HL-60 (cell line): ENCODE measurements at regions not wholly inside any gene's neighbourhood (a gene's known extent, or its start where the extent isn't known, plus 50 kb on each side); places are given as distances from the start of the nearest gene placed in this dataset.

Experiments used
- DNase-seq, 2 experiments: peaks; one replicate each; pipeline ENCODE4 v3.0.0-alpha.2; 2010 to 2020; ENCODE audit warnings: low read depth in 1 of 2, low spot score in 1 of 2
- H3K27ac ChIP-seq: fragments of 250-450 bp; sonication (Bioruptor Pico); replicated peaks from 2 replicates; pipeline ENCODE4 v1.5.1; 2020; ENCODE audit warnings: mild to moderate bottlenecking, moderate library complexity
- H3K27me3 ChIP-seq: fragments of 250-450 bp; sonication (Bioruptor Pico); 2 replicates; pipeline ENCODE4 v1.5.1; 2021; ENCODE audit warnings: mild to moderate bottlenecking, moderate library complexity; ENCODE audit not compliant: insufficient read depth, poor library complexity, severe bottlenecking
- H3K4me3 ChIP-seq: replicated peaks from 2 replicates; pipeline ENCODE4 v1.5.1; 2011; ENCODE audit warnings: mild to moderate bottlenecking, control low read depth, low read length; ENCODE audit not compliant: insufficient read depth
- GABPA ChIP-seq: IDR thresholded peaks from 2 replicates; pipeline ENCODE4 v1.6.1; 2012; ENCODE audit warnings: low read depth
- POLR2AphosphoS5 ChIP-seq: IDR thresholded peaks from 2 replicates; pipeline ENCODE4 v1.6.1; 2012; ENCODE audit warnings: low read depth
- SPI1 ChIP-seq: IDR thresholded peaks from 2 replicates; pipeline ENCODE4 v1.6.1; 2012; ENCODE audit warnings: low read depth, mild to moderate bottlenecking, borderline replicate concordance
- TF ChIP-seq, protein P1 (sequence below): IDR thresholded peaks from 2 replicates; pipeline ENCODE4 v1.6.1; 2012; ENCODE audit warnings: low read depth; ENCODE audit not compliant: insufficient replicate concordance
- TF ChIP-seq, protein P2 (sequence below): IDR thresholded peaks from one replicate; pipeline ENCODE4 v1.5.1; 2011; ENCODE audit warnings: low read length, control low read depth, inconsistent platforms; ENCODE audit not compliant: insufficient read depth

DNA sequence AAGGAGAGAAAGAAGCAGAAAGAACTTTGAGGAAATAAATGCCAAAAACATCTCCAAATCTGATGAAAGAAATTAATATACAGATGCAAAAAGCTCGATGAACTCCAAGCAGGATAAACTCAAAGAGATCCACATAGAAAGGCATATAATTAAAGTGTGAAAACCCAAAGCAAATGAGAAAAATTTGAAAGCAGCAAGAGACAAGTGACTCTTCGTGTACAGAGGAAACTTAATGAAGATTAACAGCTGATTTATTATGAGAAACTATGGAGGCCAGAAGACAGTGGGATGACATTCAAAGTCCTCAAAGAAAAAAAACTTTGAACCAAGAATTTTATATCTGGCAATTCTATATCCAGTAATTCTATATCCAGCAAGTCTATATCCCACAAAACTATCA, 163.0 kb upstream of the TMCC3 start:
- no peak for DNase-seq
- TF ChIP-seq POLR2AphosphoS5 (no peak), SPI1 (no peak), GABPA (no peak)
- TF ChIP-seq, protein P1, sequence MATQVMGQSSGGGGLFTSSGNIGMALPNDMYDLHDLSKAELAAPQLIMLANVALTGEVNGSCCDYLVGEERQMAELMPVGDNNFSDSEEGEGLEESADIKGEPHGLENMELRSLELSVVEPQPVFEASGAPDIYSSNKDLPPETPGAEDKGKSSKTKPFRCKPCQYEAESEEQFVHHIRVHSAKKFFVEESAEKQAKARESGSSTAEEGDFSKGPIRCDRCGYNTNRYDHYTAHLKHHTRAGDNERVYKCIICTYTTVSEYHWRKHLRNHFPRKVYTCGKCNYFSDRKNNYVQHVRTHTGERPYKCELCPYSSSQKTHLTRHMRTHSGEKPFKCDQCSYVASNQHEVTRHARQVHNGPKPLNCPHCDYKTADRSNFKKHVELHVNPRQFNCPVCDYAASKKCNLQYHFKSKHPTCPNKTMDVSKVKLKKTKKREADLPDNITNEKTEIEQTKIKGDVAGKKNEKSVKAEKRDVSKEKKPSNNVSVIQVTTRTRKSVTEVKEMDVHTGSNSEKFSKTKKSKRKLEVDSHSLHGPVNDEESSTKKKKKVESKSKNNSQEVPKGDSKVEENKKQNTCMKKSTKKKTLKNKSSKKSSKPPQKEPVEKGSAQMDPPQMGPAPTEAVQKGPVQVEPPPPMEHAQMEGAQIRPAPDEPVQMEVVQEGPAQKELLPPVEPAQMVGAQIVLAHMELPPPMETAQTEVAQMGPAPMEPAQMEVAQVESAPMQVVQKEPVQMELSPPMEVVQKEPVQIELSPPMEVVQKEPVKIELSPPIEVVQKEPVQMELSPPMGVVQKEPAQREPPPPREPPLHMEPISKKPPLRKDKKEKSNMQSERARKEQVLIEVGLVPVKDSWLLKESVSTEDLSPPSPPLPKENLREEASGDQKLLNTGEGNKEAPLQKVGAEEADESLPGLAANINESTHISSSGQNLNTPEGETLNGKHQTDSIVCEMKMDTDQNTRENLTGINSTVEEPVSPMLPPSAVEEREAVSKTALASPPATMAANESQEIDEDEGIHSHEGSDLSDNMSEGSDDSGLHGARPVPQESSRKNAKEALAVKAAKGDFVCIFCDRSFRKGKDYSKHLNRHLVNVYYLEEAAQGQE: no peak
- TF ChIP-seq, protein P2, sequence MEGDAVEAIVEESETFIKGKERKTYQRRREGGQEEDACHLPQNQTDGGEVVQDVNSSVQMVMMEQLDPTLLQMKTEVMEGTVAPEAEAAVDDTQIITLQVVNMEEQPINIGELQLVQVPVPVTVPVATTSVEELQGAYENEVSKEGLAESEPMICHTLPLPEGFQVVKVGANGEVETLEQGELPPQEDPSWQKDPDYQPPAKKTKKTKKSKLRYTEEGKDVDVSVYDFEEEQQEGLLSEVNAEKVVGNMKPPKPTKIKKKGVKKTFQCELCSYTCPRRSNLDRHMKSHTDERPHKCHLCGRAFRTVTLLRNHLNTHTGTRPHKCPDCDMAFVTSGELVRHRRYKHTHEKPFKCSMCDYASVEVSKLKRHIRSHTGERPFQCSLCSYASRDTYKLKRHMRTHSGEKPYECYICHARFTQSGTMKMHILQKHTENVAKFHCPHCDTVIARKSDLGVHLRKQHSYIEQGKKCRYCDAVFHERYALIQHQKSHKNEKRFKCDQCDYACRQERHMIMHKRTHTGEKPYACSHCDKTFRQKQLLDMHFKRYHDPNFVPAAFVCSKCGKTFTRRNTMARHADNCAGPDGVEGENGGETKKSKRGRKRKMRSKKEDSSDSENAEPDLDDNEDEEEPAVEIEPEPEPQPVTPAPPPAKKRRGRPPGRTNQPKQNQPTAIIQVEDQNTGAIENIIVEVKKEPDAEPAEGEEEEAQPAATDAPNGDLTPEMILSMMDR: no peak
- no peaks in the 10 kb centered on the region for H3K27me3 ChIP-seq
- H3K27ac ChIP-seq: no peak overlapping the region
- no peak overlapping the region for H3K4me3 ChIP-seq

DNA sequence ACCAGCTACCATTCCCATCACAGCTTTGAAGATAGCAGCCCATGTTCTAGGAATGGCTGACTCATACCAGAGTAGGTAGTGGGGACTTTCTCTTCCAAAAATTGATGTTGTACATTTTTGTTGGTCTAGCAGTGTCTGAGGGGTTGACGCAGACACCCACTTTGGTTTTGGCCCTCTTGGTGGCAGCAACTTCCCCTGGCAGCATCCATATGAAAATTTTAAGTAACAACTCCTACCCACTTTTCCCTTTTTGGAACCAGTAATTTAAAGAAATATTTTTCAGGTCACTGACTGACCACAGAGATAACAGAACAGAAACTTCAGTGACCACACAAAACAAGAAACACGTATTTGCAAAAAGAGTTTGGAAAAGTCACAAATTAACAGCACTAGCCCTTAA, 162.0 kb upstream of the TMCC3 start:
- DNase-seq: no peak
- H3K4me3 ChIP-seq: no peak overlapping the region
- no peaks in the 10 kb centered on the region for H3K27me3 ChIP-seq
- H3K27ac ChIP-seq: no peak overlapping the region
- TF ChIP-seq, protein P1: no peak
- no peak for TF ChIP-seq POLR2AphosphoS5
- TF ChIP-seq, protein P2: no peak
- no peak for TF ChIP-seq SPI1
- no peak for TF ChIP-seq GABPA

DNA sequence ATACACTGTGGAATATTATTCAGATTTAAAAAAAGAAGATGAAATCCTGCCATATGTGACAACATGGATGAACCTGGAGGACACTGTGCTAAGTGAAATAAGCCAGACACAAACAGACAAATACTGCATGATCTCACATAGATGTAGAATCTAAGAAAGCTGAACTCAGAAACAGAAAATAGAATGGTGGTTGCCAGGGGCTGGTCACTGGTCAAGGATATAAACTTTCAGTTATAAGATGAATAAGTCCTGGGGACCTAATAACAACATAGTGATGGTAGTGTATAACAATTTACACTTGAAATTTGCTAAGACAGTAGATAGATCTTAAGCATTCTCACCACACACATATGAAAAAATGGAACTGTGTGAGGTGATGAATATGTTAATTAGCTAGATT, 161.3 kb upstream of the TMCC3 start:
- no peak overlapping the region for H3K4me3 ChIP-seq
- no peak overlapping the region for H3K27ac ChIP-seq
- TF ChIP-seq POLR2AphosphoS5 (no peak), GABPA (no peak)
- DNase-seq: no peak
- no peaks in the 10 kb centered on the region for H3K27me3 ChIP-seq

DNA sequence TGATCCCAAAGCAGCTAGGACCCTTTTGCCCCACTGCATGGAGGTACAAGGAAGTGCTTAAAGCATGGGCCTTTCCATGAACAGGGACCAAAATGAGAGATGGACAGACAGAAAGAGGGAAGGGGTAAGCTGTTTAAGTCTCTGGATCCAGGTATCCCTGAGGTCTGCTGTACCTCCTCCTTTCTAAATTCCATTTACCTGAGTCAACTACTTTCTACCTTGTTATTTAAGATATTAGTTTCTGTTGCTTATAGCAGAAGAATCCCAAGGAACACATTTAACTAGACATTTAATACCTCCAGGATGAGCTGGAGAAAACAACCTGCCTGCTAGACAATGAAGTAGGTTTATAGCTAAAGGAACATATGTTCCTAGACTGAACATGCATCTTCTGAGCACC, 157.6 kb upstream of the TMCC3 start:
- Histone ChIP-seq H3K27me3 (no peaks in the 10 kb centered on the region), H3K4me3 (no peak overlapping the region), H3K27ac (no peak overlapping the region)
- TF ChIP-seq, protein P1: no peak
- TF ChIP-seq, protein P2: no peak
- TF ChIP-seq POLR2AphosphoS5 (no peak), SPI1 (no peak), GABPA (no peak)
- no peak for DNase-seq
